HepG2 (cell line): ENCODE measurements at regions not wholly inside any gene's neighbourhood (a gene's known extent, or its start where the extent isn't known, plus 50 kb on each side); places are given as distances from the start of the nearest gene placed in this dataset.

ENCODE experiments used
- POLR2A ChIP-seq, 2 experiments: IDR thresholded peaks; 2 replicates each; pipeline ENCODE4 v1.6.1; 2011; ENCODE audit warnings: low read depth in 2 of 2, low read length in 2 of 2, mild to moderate bottlenecking in 1 of 2, moderate library complexity in 1 of 2; ENCODE audit not compliant: insufficient read depth in 1 of 2
- ZBTB38 ChIP-seq: sonication (generic); formaldehyde crosslinking; IDR thresholded peaks from 2 replicates; pipeline ENCODE4 v1.5.1; 2020; ENCODE audit warnings: mild to moderate bottlenecking, missing genetic modification reagents
- ZNF34 ChIP-seq: sonication (generic); formaldehyde crosslinking; IDR thresholded peaks from 2 replicates; pipeline ENCODE4 v1.4.0; 2020; ENCODE audit warnings: mild to moderate bottlenecking, missing genetic modification reagents, borderline replicate concordance
- TF ChIP-seq, protein P1 (sequence below): sonication (generic); formaldehyde crosslinking; IDR thresholded peaks from 2 replicates; pipeline ENCODE4 v1.5.0; 2020; ENCODE audit warnings: mild to moderate bottlenecking, missing genetic modification reagents, moderate library complexity

GRCh38 chr15:31255732-31256377 lies 70.8 kb upstream of the KLF13 start:
- TF ChIP-seq, protein P1, sequence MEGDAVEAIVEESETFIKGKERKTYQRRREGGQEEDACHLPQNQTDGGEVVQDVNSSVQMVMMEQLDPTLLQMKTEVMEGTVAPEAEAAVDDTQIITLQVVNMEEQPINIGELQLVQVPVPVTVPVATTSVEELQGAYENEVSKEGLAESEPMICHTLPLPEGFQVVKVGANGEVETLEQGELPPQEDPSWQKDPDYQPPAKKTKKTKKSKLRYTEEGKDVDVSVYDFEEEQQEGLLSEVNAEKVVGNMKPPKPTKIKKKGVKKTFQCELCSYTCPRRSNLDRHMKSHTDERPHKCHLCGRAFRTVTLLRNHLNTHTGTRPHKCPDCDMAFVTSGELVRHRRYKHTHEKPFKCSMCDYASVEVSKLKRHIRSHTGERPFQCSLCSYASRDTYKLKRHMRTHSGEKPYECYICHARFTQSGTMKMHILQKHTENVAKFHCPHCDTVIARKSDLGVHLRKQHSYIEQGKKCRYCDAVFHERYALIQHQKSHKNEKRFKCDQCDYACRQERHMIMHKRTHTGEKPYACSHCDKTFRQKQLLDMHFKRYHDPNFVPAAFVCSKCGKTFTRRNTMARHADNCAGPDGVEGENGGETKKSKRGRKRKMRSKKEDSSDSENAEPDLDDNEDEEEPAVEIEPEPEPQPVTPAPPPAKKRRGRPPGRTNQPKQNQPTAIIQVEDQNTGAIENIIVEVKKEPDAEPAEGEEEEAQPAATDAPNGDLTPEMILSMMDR (CRISPR knock-in tag): no peak
- no peak for TF ChIP-seq POLR2A (IDR thresholded peaks at IDR 0.05; ENCODE audit: insufficient read depth in 1 of 2, low read depth in 2 of 2, low read length in 2 of 2)
- no peak for TF ChIP-seq ZNF34 (CRISPR knock-in tag)
- TF ChIP-seq ZBTB38 (CRISPR knock-in tag): no peak
